ENCODE measurements at regions not wholly inside any gene's neighbourhood (a gene's known extent, or its start where the extent isn't known, plus 50 kb on each side); places are given as distances from the start of the nearest gene placed in this dataset.
A peak's percentile ranks its signal among the peaks of the same experiment; 100 is the strongest.

DNA sequence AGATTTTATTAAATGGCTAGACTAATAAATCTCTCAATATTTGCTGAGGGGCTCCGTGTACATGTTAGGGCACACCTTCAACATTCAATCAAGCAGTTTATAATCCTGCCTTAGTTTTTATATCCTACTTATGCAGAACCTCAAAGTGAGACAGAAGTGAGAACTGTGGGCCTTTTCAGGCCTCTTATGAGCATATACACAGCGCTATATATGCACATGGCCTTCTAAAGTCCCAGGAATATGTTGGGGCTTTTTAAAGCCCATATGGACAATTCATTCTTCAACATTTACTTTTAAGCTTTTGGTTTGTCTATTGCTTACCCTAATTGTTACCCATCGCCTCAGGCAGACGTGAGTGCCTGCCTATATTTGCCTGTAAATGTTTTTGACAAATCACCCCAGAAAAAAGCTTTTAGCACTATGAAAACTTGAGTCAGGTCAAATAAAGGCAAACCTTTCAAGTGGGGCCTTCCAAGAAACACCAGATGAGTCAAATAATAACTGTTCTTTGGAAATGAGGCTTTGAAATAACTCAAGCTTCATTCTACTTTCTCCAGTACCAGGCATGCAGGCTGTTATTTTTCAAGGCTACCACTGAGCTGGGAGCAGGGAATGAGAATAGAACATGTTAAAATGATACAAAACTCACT lies 58.2 kb downstream of the ESM1 start:
- ATAC-seq (peak; percentile 70), DNase-seq (peak; percentile 6)
- no peak overlapping the region for H3K27ac Mint-ChIP-seq
- H3K9me3 Mint-ChIP-seq = peaks cover 23% of the 10 kb centered on the region
- intact Hi-C loops (cut with micrococcal nuclease) = no loop called here
- TF ChIP-seq, protein P1, sequence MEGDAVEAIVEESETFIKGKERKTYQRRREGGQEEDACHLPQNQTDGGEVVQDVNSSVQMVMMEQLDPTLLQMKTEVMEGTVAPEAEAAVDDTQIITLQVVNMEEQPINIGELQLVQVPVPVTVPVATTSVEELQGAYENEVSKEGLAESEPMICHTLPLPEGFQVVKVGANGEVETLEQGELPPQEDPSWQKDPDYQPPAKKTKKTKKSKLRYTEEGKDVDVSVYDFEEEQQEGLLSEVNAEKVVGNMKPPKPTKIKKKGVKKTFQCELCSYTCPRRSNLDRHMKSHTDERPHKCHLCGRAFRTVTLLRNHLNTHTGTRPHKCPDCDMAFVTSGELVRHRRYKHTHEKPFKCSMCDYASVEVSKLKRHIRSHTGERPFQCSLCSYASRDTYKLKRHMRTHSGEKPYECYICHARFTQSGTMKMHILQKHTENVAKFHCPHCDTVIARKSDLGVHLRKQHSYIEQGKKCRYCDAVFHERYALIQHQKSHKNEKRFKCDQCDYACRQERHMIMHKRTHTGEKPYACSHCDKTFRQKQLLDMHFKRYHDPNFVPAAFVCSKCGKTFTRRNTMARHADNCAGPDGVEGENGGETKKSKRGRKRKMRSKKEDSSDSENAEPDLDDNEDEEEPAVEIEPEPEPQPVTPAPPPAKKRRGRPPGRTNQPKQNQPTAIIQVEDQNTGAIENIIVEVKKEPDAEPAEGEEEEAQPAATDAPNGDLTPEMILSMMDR (IDR thresholded peaks at IDR 0.05) = no peak
- peaks cover 8% of the 10 kb centered on the region for H3K4me1 Mint-ChIP-seq (ENCODE audit: low read depth)
- ChIA-PET POLR2A (interaction anchor here (0.6 kb wide), 1 partner anchor 99 kb away, joined by 3 read pairs; no protein-coding TSS in a partner anchor), CTCF (interaction anchor here (0.8 to 2.8 kb wide), 7 partner anchors 10 to 219 kb away, joined by 3 to 22 read pairs (median 5); no protein-coding TSS in a partner anchor)
- H3K36me3 Mint-ChIP-seq (ENCODE audit: low read depth) = peaks cover 10% of the 10 kb centered on the region
- no peak overlapping the region for H3K4me3 Mint-ChIP-seq
- no peaks in the 10 kb centered on the region for H3K27me3 Mint-ChIP-seq

DNA sequence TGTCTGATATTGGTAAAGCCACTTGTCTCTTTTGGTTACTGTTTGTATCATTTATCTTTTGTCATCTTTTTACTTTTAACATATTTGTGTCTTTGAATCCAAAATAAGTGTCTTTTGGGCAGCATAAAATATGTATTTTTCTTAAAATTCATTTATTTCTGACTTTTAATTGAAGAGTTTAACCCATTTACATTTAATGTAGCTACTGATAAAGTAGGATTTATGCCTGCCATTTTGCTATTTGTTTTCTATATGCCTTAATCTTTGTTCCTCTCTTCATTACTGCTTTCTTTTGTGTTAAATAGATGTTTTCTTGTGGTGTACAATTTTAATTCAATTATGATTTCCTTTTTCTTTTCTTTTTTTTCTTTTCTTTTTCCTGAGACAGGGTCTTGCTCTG lies 60.9 kb downstream of the ESM1 start:
- H3K9me3 Mint-ChIP-seq = peaks cover 23% of the 10 kb centered on the region
- H3K4me1 Mint-ChIP-seq (ENCODE audit: low read depth) = peaks cover 8% of the 10 kb centered on the region
- no peak overlapping the region for H3K4me3 Mint-ChIP-seq
- peaks cover 4% of the 10 kb centered on the region for H3K27me3 Mint-ChIP-seq
- peaks cover 10% of the 10 kb centered on the region for H3K36me3 Mint-ChIP-seq (ENCODE audit: low read depth)
- TF ChIP-seq, protein P1 (IDR thresholded peaks at IDR 0.05) = no peak
- ChIA-PET CTCF (interaction anchor here (1.6 to 1.9 kb wide), 2 partner anchors 19 to 20 kb away, joined by 3 to 6 read pairs; no protein-coding TSS in a partner anchor), POLR2A (interaction anchor here (0.7 kb wide), 1 partner anchor 73 kb away, joined by 3 read pairs; no protein-coding TSS in a partner anchor)
- ATAC-seq (no peak), DNase-seq (no peak)
- H3K27ac Mint-ChIP-seq = no peak overlapping the region
- intact Hi-C loops (cut with micrococcal nuclease) = no loop called here

DNA sequence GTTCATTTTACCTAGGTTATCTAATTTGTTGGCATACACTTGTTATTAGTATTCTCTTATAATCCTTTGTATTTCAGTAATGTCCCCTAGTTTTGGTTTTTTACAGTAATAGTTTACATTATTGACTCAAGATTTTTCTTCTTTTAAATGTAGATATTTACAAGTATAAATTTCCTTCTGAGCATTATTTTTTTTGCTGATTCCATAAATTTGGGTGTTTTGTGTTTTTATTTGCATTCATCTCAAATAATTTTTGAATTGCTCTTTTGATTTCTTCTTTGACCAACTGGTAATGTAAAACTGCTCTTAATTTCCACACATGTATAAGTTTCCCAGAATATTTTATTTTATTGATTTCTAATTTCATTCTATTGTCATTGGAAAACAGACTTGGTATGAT lies 68.1 kb downstream of the ESM1 start:
- DNase-seq (no peak), ATAC-seq (no peak)
- no peaks in the 10 kb centered on the region for H3K9me3 Mint-ChIP-seq

DNA sequence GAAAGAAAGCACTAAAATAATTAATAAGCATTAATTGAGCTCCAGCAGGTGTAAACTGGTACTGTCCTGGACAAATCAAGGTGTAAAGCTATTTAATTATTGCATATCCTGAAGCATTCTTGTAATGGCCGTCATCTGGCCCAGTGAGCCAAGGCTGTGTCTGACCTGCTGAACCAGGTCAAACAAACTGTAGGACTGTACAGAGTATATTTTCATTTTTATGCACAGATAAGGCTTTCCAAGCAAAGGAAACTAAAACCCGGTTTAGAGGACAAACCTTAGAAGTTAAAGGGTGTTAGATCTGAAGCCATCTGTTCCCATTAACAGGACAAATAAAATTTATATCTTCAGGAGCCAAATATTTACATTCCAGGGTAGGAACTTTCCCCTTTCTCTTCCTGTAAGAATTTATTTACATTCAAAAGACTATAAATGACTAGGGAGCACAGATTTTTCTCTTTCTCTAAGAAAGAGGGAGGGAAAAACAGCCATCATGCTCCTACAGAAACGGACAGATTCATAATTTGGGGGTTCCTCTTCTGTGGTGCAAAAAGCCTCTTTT lies 69.8 kb downstream of the ESM1 start:
- Mint-ChIP-seq H3K27me3 (peaks cover 24% of the 10 kb centered on the region), H3K4me1 (ENCODE audit: low read depth) (no peaks in the 10 kb centered on the region), H3K9me3 (no peaks in the 10 kb centered on the region), H3K36me3 (ENCODE audit: low read depth) (no peaks in the 10 kb centered on the region), H3K27ac (no peak overlapping the region), H3K4me3 (no peak overlapping the region)
- ATAC-seq (no peak), DNase-seq (no peak)
- intact Hi-C loops (cut with micrococcal nuclease) = no loop called here
- ChIA-PET CTCF (interaction anchor here (1.5 to 2.0 kb wide), 2 partner anchors 9 to 244 kb away, joined by 5 to 9 read pairs; partner anchors contain the start of gene GPX8), POLR2A (no interaction called here)
- TF ChIP-seq, protein P1 (IDR thresholded peaks at IDR 0.05) = no peak

More for the DNA sequence above, 68.1 kb downstream of the ESM1 start:
- intact Hi-C loops (cut with micrococcal nuclease) = no loop called here
- Mint-ChIP-seq H3K4me1 (ENCODE audit: low read depth) (no peaks in the 10 kb centered on the region), H3K27ac (no peak overlapping the region), H3K36me3 (ENCODE audit: low read depth) (no peaks in the 10 kb centered on the region), H3K4me3 (no peak overlapping the region), H3K27me3 (peaks cover 26% of the 10 kb centered on the region)
- TF ChIP-seq, protein P1 (IDR thresholded peaks at IDR 0.05) = no peak
- POLR2A ChIA-PET = interaction anchor here (0.7 kb wide), 1 partner anchor 13 kb away, joined by 3 read pairs; no protein-coding TSS in a partner anchor
- CTCF ChIA-PET = interaction anchor here (1.3 kb wide), 1 partner anchor 11 kb away, joined by 4 read pairs; no protein-coding TSS in a partner anchor

DNA sequence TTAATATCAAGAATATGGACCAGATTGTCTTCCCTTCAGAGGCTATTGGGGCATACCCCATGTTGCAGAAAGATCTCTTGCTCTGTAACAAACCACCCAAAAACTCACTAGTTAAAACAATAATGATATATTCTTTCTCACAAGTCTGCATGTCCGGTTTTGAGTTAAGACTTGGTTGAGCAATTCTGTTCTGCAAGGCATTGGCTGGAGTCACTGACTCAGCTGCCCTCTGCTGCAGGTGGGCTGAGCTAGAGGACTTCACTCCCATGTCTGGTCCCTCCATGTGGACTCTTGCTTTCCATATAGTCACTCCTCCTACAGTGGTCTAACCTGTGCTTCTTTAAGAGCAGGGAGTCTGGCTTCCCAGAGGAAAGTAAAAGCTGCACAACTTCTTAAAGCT lies 73.4 kb downstream of the ESM1 start:
- TF ChIP-seq, protein P1 (IDR thresholded peaks at IDR 0.05) = no peak
- Mint-ChIP-seq H3K9me3 (no peaks in the 10 kb centered on the region), H3K27me3 (peaks cover 29% of the 10 kb centered on the region), H3K36me3 (ENCODE audit: low read depth) (no peaks in the 10 kb centered on the region), H3K27ac (no peak overlapping the region), H3K4me3 (no peak overlapping the region), H3K4me1 (ENCODE audit: low read depth) (no peaks in the 10 kb centered on the region)
- intact Hi-C loops (cut with micrococcal nuclease) = no loop called here
- ATAC-seq (no peak), DNase-seq (no peak)
- ChIA-PET POLR2A (no interaction called here), CTCF (interaction anchor here (1.5 to 5.2 kb wide), 5 partner anchors 26 to 248 kb away, joined by 4 to 30 read pairs (median 14); partner anchors contain the start of gene GPX8)

Data from activated CD8-positive, alpha-beta T cell treated with anti-CD3 and anti-CD28 coated beads for 36 hours (primary cell).